Chondrocyte (in vitro differentiated cells): ENCODE measurements at regions not wholly inside any gene's neighbourhood (a gene's known extent, or its start where the extent isn't known, plus 50 kb on each side); places are given as distances from the start of the nearest gene placed in this dataset.
"Not testable (repeated sequence)": the region's sequence is repeated elsewhere in the genome, so short reads cannot be mapped to it uniquely, and the experiment has no call there.

Source experiments
- DNase-seq: peaks from one replicate; pipeline ENCODE4 v3.0.0; 2021; ENCODE audit warnings: mixed read lengths, low spot score
- H3K27ac Mint-ChIP-seq: one replicate; pipeline ENCODE4 v1.8.0; 2021; ENCODE audit warnings: mild to moderate bottlenecking, moderate library complexity, mixed read lengths; ENCODE audit not compliant: unreplicated experiment
- H3K27me3 Mint-ChIP-seq: 2 replicates; pipeline ENCODE4 v1.8.0; 2021; ENCODE audit warnings: low read depth, mixed read lengths
- H3K36me3 Mint-ChIP-seq: 2 replicates; pipeline ENCODE4 v1.8.0; 2021; ENCODE audit warnings: low read depth, mixed read lengths
- H3K4me1 Mint-ChIP-seq: 2 replicates; pipeline ENCODE4 v1.8.0; 2021; ENCODE audit warnings: low read depth, mild to moderate bottlenecking, mixed read lengths
- H3K4me3 Mint-ChIP-seq: one replicate; pipeline ENCODE4 v1.8.0; 2021; ENCODE audit warnings: mild to moderate bottlenecking, moderate library complexity, mixed read lengths; ENCODE audit not compliant: unreplicated experiment
- H3K9me3 Mint-ChIP-seq: 2 replicates; pipeline ENCODE4 v1.8.0; 2021; ENCODE audit warnings: low read depth, mixed read lengths

- H3K9me3 Mint-ChIP-seq: peaks cover 52% of the 10 kb centered on the region
- not testable (repeated sequence) for H3K27me3 Mint-ChIP-seq, H3K27ac Mint-ChIP-seq, DNase-seq, H3K36me3 Mint-ChIP-seq, H3K4me1 Mint-ChIP-seq, H3K4me3 Mint-ChIP-seq
These were observed 592.3 kb downstream of the CWH43 start for GRCh38 chr4:49578371-49578770.

- H3K27me3 Mint-ChIP-seq, H3K4me1 Mint-ChIP-seq, H3K4me3 Mint-ChIP-seq, DNase-seq, H3K27ac Mint-ChIP-seq, H3K36me3 Mint-ChIP-seq: not testable (repeated sequence)
- H3K9me3 Mint-ChIP-seq: peaks cover 52% of the 10 kb centered on the region
These were observed 592.8 kb downstream of the CWH43 start for GRCh38 chr4:49578899-49579298.

- peaks cover 45% of the 10 kb centered on the region for H3K9me3 Mint-ChIP-seq
- not testable (repeated sequence) for DNase-seq, H3K4me3 Mint-ChIP-seq, H3K27ac Mint-ChIP-seq, H3K4me1 Mint-ChIP-seq, H3K27me3 Mint-ChIP-seq, H3K36me3 Mint-ChIP-seq
These were observed 594.1 kb downstream of the CWH43 start for GRCh38 chr4:49580166-49580565.

DNA sequence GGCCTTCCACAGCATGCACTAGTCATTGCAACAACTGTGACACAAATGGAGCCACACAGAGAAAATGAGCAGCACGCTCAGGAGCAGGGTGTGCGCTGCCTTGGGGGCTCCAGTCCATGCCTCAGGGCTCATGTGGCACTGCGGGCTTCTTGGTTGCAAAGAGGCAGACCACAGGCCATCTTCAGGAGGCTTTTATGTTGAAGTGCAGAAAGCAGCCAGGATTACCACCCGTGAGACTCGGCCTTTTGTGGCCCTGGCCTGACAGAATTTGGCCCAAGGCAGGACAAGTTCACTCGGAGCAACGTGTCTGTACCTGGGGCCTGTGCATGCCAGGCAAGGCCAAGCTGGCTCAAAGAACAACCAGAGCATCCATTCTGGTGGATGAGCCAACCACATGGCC lies 602.3 kb downstream of the CWH43 start:
- not testable (repeated sequence) for H3K4me1 Mint-ChIP-seq, H3K27ac Mint-ChIP-seq, H3K27me3 Mint-ChIP-seq

GRCh38 chr4:49618436-49618835 lies 632.4 kb downstream of the CWH43 start:
- not testable (repeated sequence) for H3K36me3 Mint-ChIP-seq, H3K4me1 Mint-ChIP-seq, DNase-seq, H3K27me3 Mint-ChIP-seq, H3K27ac Mint-ChIP-seq, H3K4me3 Mint-ChIP-seq
- peaks cover 22% of the 10 kb centered on the region for H3K9me3 Mint-ChIP-seq

More for the DNA sequence above, 602.3 kb downstream of the CWH43 start:
- not testable (repeated sequence) for H3K36me3 Mint-ChIP-seq, H3K4me3 Mint-ChIP-seq, DNase-seq
- H3K9me3 Mint-ChIP-seq: peaks cover 10% of the 10 kb centered on the region

- H3K36me3 Mint-ChIP-seq, H3K4me1 Mint-ChIP-seq, H3K27ac Mint-ChIP-seq, H3K27me3 Mint-ChIP-seq, DNase-seq, H3K4me3 Mint-ChIP-seq: not testable (repeated sequence)
- peaks cover 31% of the 10 kb centered on the region for H3K9me3 Mint-ChIP-seq
These were observed 640.4 kb downstream of the CWH43 start for GRCh38 chr4:49626478-49626877.
